GM19397 (cell line): ENCODE measurements at regions not wholly inside any gene's neighbourhood (a gene's known extent, or its start where the extent isn't known, plus 50 kb on each side); places are given as distances from the start of the nearest gene placed in this dataset.

Source experiments
- ATAC-seq: cut with Tn5 transposase; IDR thresholded peaks from one replicate; pipeline ENCODE4 v1.9.1; 2021; ENCODE audit warnings: mild to moderate bottlenecking, moderate library complexity; ENCODE audit not compliant: unreplicated experiment

GRCh38 chr5:2220741-2221140 lies 338.0 kb upstream of the IRX4 start:
- no peak for ATAC-seq

GRCh38 chr5:2219149-2219776 lies 336.5 kb upstream of the IRX4 start:
- ATAC-seq, result no peak

GRCh38 chr5:2217219-2217618 lies 334.5 kb upstream of the IRX4 start:
- ATAC-seq, result no peak

- no peak for ATAC-seq
Measured at GRCh38 chr5:2214910-2215590, 332.3 kb upstream of the IRX4 start.

GRCh38 chr5:2213121-2213730 lies 330.5 kb upstream of the IRX4 start:
- no peak for ATAC-seq

GRCh38 chr5:2212481-2212880 lies 329.8 kb upstream of the IRX4 start:
- no peak for ATAC-seq

- no peak for ATAC-seq
Measured at GRCh38 chr5:2208239-2208544, 325.5 kb upstream of the IRX4 start.

GRCh38 chr5:2207416-2208238 lies 324.9 kb upstream of the IRX4 start:
- ATAC-seq, result no peak

- no peak for ATAC-seq
Measured at GRCh38 chr5:2207109-2207399, 324.3 kb upstream of the IRX4 start.

- ATAC-seq, result no peak
Measured at GRCh38 chr5:2206293-2207108, 323.8 kb upstream of the IRX4 start.

- ATAC-seq, result no peak
Measured at GRCh38 chr5:2205596-2206226, 323.0 kb upstream of the IRX4 start.

GRCh38 chr5:2205185-2205585 lies 322.5 kb upstream of the IRX4 start:
- ATAC-seq, result no peak

- ATAC-seq, result no peak
Measured at GRCh38 chr5:2204366-2205184, 321.9 kb upstream of the IRX4 start.

- ATAC-seq, result no peak
Measured at GRCh38 chr5:2203774-2204173, 321.0 kb upstream of the IRX4 start.

- ATAC-seq, result no peak
Measured at GRCh38 chr5:2201832-2202231, 319.1 kb upstream of the IRX4 start.

- ATAC-seq, result no peak
Measured at GRCh38 chr5:2201421-2201820, 318.7 kb upstream of the IRX4 start.

GRCh38 chr5:2201011-2201410 lies 318.3 kb upstream of the IRX4 start:
- ATAC-seq, result no peak

- no peak for ATAC-seq
Measured at GRCh38 chr5:2200261-2200950, 317.7 kb upstream of the IRX4 start.

GRCh38 chr5:2199697-2200096 lies 317.0 kb upstream of the IRX4 start:
- no peak for ATAC-seq
